ENCODE measurements at regions not wholly inside any gene's neighbourhood (a gene's known extent, or its start where the extent isn't known, plus 50 kb on each side); places are given as distances from the start of the nearest gene placed in this dataset.

GRCh38 chrX:43211570-43211969 lies 433.6 kb upstream of the PPP1R2C start:
- no peak overlapping the region for H3K27ac ChIP-seq
- TF ChIP-seq ZFX (IDR thresholded peaks at IDR 0.05): no peak
- TF ChIP-seq, protein P1, sequence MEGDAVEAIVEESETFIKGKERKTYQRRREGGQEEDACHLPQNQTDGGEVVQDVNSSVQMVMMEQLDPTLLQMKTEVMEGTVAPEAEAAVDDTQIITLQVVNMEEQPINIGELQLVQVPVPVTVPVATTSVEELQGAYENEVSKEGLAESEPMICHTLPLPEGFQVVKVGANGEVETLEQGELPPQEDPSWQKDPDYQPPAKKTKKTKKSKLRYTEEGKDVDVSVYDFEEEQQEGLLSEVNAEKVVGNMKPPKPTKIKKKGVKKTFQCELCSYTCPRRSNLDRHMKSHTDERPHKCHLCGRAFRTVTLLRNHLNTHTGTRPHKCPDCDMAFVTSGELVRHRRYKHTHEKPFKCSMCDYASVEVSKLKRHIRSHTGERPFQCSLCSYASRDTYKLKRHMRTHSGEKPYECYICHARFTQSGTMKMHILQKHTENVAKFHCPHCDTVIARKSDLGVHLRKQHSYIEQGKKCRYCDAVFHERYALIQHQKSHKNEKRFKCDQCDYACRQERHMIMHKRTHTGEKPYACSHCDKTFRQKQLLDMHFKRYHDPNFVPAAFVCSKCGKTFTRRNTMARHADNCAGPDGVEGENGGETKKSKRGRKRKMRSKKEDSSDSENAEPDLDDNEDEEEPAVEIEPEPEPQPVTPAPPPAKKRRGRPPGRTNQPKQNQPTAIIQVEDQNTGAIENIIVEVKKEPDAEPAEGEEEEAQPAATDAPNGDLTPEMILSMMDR (conservative IDR thresholded peaks at IDR 0.05): no peak

- no peak for TF ChIP-seq ZFX (IDR thresholded peaks at IDR 0.05)
- TF ChIP-seq, protein P1 (conservative IDR thresholded peaks at IDR 0.05): no peak
- no peak overlapping the region for H3K27ac ChIP-seq
These were observed 437.9 kb upstream of the MAOA start for GRCh38 chrX:43218198-43218597.

- H3K27ac ChIP-seq: no peak overlapping the region
- no peak for TF ChIP-seq ZFX (IDR thresholded peaks at IDR 0.05)
- TF ChIP-seq, protein P1 (conservative IDR thresholded peaks at IDR 0.05): no peak
These were observed 431.6 kb upstream of the MAOA start for GRCh38 chrX:43224496-43224895.

DNA sequence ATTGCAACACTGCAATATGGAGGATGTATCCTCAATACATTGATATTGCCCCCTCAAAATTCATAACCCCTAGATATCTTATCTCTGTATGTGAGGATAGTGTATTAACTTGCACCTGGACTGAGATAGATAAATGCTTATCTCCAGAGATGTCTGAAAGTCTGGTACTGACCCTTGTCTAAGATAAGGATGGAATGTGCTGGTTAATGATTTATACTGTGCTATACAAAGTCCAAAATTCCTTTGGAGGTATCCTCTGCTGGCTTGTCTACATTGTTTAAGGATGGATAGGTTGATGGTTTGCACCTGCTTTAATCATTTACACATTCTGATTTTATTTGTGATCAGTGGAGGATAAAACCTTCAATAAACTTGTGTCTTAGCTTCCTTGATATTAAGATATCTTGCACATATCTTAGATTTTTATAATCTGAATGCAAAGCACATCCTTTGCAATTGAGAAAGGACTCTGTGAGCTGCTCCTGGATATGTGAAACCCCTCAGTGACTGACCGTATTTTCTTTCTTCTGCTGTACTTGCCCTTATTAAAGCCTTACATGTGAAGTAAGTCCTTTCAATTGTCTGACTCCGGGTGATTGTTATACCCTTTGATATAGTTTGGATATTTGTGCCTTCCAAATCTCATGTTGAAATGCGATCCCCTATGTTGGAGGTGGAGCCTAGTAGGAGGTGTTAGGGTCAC lies 430.3 kb upstream of the MAOA start:
- no peak for TF ChIP-seq ZFX (IDR thresholded peaks at IDR 0.05)
- TF ChIP-seq, protein P1 (conservative IDR thresholded peaks at IDR 0.05): no peak
- no peak overlapping the region for H3K27ac ChIP-seq

DNA sequence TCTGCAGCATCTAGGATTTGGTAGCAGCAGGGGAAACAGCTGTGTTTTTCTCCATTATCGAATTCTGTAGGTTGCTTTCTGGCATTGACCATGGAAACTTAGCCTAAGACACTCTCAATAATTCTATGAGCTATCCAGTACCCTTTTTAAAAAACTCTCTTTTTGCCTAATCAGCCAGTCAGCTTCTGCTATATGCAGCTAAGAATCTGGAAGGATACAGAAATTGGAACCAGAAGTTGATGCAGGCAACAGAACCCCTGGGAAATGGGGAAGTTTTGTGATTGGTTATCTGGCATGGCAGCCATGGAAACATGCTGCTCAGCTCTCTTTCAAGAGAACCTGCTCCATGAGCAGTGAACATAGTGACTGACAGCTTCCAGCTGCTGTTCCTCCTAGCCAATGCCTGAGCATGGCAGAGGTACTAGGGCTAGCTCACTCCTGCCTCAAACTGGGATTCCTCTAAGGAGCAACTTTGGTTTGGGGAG lies 417.6 kb upstream of the MAOA start:
- no peak for TF ChIP-seq ZFX (IDR thresholded peaks at IDR 0.05)
- TF ChIP-seq, protein P1 (conservative IDR thresholded peaks at IDR 0.05): no peak
- no peak overlapping the region for H3K27ac ChIP-seq

DNA sequence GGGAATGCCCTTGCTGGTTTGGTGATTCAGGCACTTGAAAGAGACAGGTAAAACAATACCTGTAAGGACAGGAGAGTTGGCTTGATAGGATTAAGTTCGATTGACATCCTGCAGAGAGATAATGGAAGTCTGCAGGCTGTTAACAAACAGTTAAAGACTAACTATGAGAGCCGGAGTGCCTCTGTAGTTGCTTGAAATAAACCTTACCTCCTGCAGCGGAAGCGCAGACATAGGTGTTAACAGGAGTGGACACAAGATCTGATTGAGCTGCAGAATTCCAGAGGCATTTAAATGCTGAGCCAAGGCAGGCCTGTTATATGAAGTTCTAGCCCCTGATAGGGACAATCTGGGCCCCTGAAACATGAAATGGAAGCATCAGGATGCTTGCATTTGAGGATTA lies 416.7 kb upstream of the MAOA start:
- no peak overlapping the region for H3K27ac ChIP-seq
- TF ChIP-seq, protein P1 (conservative IDR thresholded peaks at IDR 0.05): no peak
- no peak for TF ChIP-seq ZFX (IDR thresholded peaks at IDR 0.05)

DNA sequence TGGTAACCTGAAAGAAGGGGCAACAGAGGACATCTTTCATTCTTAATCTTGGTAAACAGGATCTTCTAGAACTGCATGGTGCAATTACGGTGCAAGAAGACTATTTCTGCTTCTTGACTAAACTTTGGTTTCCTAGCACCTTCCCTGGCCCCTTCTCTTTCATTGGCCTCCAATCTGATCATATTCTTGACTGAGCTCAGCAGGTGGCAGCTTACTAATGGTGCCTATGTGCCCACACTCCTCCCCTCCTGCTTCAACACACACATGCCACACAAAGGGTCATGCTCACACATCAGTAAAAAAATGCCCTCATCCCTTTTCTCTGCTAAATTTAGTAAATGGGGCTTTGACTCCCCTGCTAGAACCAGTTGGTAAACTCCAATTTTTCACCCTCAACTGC lies 400.5 kb upstream of the MAOA start:
- H3K27ac ChIP-seq: no peak overlapping the region
- TF ChIP-seq ZFX (IDR thresholded peaks at IDR 0.05): no peak
- TF ChIP-seq, protein P1 (conservative IDR thresholded peaks at IDR 0.05): no peak
